DMS53 treated with DMSO at 0.1 percent for 48 hours (cell line): ENCODE measurements at regions not wholly inside any gene's neighbourhood (a gene's known extent, or its start where the extent isn't known, plus 50 kb on each side); places are given as distances from the start of the nearest gene placed in this dataset.

Experiments
- DNase-seq: peaks from one replicate; lab custom pipeline; 2025; ENCODE audit not compliant: unreplicated experiment; lab: John Stamatoyannopoulos, UW

DNA sequence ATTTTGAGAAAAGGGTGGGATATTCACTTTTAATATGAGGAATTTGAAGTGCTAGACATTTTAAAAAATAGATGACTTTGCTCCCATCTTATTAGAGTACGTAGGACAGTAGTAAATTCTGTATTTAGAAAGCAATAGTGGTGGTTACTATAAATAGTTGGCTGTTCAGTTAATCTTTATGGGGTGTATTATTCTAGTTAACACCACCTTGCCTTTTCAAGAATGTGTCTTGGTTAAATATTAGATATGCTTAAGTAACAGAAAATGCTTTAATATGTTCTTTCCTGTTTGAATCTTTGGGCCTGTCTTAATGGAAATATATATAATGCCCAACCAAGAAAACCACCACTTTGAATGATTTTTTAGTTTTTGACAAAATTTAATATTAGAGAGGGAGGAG is 608.7 kb upstream of the FAM174A start:
- no peak for DNase-seq

DNA sequence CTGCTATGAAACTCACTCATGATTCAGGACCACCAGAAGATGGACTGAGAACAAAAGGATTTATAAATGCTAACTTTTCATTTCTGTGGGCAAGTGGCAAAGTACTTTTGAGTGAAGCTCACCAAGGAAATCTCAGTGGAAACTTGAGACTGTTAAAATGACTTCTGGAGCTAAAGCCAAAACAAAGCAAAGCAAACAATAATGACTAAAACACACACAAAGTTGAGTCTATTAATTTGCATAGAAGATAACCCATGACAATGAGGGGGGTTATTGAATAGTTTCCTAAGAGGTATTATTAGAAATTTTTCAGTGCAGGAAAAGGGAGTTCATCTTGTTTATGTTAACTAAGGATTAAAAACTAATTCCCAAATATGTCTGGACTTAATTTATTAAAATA is 612.8 kb upstream of the FAM174A start:
- DNase-seq = no peak

DNA sequence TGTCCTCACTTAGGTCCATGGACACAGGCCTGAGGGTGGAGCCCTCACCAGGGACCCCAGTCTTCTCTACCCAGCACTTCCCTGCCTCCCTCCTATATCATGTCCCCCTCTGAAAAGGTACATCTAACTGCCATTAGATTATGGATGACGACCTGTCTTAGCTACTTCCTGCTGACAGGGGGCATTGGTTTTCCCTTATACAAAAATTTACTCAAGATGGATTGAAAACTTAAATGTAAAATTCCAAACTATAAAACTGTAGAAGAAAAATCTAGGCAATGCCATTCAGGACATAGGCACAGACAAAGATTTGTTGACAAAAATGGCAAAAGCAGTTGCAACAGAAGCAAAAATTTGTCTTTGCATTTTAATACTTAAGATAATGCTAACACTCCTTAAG is 623.2 kb upstream of the FAM174A start:
- DNase-seq = no peak

DNA sequence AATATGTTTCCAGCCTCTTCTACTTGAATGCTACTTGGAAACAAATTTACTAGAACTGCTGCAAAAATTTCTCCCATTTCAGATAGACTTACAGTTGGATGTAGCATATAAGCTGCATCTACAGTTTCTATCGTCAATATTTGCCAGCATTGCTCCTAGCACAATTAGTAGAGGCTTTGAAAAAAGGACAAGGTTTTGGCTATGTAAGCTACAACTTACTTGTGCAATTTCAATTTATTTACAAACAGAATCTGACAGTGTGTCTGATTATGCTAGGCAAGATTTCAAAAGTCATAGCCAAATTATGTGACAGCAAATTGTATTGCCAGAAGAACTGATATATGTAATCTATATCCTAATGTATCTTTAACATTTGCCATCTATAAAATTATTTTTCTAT is 628.4 kb upstream of the FAM174A start:
- DNase-seq = no peak

DNA sequence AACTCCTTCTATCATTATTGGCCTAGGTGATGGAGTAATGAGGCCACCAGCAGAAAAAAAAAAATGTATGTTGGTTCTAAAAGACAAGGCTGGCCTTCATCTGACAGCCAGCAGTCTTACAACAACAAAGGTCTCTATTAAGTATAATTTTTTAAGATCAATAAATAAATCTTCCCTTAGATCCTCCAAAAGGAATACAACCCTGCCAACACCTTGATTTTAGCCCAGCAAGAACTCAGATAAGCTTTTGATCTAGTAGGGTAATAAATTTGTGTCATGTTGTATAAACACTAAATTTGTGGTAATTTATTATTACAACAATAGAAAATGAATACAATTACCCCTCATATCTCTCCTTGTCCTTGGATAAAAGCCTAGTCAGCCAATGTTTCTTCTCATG is 633.2 kb upstream of the FAM174A start:
- no peak for DNase-seq

DNA sequence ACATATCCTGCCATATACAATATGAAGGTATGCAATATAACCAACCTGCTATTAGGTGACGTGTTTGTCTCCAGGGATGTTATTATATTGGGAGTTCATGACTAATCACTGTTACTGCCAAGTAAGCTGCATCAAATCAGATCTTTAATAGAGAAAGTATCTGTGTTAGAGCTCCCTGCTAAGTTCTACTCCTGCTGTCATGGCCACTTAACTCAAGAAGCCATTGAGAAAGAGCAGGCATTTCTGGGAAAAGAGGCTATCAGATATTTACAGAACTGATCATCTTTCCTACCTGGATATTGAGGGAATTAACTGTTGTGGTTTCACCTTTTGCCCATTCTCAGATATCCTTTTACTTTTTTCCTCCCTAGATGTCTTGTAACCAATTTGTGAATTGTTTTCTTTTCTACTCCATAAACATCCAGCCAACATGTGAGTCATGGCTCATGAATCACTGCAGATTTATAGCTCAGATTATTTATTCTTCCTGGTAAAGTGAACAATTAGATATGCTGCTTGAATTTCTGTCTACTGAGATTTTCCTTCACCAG is 634.8 kb upstream of the FAM174A start:
- peak; percentile 45 for DNase-seq

DNA sequence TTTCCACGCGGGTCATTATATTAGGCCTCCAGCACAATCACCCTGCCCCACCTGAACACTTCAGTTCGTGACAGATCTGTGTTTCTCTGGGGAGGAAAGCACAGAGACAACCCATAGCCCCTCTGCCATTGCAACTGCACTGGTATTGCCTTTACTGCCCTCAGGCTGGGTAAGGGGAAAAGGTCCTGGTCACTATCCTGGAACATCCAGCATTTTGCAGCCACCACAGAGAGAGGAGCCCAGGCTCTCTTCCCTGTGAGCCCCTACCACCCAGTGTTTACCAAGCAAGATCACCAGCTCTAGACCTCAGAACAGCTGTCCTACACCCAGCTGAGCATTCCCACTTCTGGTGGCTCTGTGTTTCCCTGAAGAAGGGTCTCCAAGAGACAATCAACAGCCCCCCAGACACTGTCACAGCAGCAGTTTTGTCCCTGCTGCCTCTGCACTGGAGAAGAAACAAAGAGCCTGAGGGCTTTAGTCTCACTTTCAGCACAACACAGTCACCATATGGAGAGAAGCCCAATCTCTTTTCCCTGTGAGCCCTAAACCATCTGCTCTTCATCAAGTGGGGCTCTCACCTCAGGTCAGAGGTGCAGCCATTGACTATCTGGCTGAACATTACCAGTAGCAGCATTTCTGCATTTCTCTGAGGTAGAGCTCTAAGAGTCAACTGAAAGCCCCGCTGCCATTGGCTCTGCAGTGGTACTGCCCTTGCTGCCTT is 655.2 kb upstream of the FAM174A start:
- DNase-seq = no peak

DNA sequence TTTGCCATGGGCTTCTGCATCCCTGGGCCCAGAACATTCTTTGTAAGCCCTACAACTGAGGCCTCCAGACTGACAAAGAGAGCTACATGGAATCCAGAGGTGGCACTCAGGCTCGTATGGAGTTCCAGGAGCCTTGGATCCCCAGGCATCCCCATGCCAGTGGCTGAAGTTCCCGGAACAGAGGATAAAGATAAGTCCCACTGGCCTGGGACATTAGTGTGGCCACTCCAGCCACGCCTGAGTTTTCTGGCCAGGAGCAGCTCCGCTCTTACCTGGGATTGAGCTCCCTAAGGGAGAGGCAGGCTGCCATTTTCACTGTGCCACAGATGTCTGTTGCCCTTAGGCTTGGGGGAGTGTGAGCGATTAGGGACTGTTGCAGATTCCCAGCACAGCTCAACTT is 656.3 kb upstream of the FAM174A start:
- no peak for DNase-seq

DNA sequence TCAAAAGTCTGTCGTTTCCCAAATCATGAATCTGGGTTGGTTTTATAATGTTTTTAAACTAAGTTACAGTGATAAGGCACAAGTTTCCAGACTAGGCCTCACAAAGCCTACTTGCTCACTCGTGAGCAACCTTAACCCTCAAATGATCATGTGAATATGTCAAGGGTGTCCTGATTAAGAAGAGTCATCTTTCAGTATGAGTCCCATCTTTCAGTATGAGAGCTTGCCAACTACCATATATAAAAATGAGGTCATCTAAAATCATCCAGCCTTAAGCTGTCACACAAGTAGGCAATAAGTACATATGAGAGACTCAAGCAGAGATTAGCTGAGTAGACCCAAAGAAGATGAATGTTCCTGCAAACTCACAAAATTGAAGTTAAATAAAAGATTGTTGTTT is 668.4 kb upstream of the FAM174A start:
- DNase-seq = no peak

DNA sequence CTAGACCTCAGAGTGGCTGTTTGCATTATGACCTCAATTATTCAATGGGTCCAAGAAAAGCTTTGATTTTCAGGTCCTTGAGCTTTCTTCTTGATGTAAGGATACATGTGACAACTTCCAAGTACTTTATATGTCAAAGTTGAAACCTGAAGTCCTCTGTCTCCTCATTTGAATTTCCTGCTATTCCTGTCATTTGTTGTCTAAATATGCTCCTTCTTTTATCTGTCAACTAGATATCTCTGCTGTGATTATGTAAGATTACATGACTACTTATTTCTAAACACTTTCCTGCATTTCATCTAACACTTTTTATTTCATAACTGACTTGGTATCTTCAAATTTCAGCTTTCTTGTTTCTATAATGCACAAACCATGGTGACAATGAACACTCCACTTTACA is 670.0 kb upstream of the FAM174A start:
- DNase-seq = no peak

DNA sequence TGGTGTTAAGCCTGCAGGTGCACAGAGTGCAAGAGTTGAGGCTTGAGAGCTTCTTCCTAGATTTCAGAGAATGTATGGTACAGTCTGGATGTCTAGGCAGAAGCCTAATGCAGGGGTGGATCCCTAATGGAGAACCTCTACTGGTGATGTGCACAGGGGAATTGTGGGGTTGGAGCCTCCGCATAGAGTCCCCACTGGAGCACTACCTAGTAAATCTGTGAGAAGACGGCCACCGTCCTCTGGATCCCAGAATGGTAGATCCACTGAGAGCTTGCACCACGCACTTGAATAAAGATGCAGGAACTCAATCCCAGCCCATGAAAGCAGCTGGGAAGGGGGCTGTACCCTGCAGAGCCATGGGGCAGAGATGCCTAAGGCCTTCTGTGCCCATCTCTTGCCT is 699.4 kb upstream of the FAM174A start:
- DNase-seq = no peak

DNA sequence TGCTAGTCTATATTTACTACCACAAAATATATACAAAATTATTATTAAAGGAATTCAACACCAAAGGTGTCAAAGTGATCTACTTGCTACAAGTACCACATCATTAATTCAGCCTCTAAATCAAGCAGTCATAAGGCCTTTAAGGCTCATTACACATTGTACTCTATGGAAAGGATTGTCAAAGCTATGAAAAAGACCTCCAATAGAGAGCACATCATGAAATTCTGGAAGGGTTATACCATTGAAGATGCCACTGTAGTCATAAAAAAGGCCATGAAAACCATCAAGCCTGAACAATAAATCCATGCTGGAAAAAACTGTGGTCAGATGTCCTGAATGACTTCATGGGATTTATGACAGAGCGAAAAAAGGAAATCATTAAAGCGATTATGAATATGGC is 708.0 kb upstream of the FAM174A start:
- no peak for DNase-seq

DNA sequence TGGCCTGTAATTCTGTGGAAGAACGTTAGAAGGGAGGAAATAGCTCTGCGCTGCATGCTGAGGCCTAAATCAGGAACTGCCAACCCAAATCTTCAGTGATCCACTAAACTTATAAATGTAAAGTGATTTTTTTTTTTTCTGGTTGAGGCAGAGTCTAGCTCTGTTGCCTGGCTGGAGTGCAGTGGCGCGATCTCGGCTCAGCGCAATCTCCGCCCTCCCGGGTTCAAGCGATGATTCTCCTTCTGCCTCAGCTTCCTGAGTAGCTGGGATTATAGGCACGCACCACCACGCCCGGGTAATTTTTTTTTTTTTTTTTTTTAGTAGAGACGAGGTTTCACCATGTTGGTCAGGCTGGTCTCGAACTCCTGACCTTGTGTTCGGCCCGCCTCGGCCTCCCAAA is 717.4 kb upstream of the FAM174A start:
- DNase-seq = no peak

DNA sequence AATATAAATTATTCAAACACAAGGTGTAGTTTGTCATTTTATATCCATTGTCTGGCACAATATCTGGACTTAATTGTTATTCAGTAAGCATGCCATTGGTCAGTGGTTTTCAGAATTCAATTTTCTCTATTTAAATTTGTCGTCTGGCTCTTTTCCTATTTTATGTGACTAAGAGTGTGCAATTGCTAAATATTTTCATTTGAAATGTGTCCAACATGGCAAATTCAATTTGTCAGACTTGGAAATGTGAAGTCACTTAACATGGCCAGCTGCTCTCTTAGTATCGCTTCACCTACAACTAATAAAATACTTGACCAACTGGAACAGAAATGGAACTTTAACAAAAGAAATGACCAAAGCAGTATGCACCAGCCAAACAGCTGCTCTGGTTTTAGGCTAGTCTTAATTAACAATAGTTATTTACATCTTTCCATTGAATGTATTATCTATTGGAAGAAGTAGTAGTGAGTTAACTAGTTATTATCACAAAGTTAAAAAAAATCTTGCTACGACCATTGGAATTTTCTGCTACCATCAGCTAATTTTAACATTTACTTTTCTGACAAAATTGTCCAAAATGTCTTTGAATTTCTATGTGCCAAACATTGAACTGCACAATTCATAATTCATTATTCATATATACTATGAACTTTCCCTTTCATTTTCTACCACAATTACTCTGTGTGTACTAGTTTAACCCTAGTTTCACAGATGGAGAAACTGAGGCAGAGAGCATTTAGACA is 720.7 kb upstream of the FAM174A start:
- DNase-seq = no peak

DNA sequence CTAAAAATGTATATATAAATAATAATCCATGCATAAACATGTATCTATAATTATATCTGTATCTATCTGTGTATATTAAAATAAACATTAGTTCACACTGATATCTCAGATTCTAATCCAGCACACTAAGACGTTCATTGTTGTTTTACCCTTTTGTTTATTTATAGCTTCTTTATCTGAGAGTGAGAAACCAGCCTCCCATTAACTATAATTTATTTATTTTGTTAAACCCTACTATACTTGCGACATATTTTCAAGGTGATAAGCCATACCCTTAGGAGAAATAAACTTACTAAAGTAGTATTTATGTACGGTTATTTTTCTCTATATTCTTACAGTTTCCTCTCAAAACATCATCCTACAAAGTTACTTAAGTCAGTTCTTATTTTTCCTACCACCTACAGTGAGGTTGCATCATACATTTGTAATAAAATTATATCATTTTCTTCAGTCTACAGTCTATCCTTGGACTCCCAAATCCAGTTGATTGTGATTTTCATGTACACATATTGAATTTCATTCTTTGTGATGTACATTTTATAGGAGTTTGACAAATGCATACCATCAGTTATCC is 726.4 kb upstream of the FAM174A start:
- DNase-seq = no peak

DNA sequence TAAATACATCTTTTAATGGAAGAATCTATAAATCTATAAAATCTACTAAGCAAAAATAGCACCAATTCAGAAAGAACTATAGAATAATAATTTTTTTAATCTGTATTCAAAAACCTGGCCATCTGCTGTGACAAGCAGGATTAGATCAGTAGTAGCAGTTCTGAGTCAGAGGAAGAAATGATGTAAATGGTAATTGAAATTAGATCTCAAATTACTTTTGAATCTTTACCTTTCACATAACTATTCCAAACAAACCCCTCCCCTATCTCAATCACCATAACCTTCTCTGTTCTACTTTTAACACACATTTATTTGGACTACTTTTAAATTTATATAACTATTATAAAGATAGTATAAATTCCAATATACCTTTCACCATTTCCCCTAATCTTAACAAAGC is 727.8 kb upstream of the FAM174A start:
- DNase-seq = no peak

DNA sequence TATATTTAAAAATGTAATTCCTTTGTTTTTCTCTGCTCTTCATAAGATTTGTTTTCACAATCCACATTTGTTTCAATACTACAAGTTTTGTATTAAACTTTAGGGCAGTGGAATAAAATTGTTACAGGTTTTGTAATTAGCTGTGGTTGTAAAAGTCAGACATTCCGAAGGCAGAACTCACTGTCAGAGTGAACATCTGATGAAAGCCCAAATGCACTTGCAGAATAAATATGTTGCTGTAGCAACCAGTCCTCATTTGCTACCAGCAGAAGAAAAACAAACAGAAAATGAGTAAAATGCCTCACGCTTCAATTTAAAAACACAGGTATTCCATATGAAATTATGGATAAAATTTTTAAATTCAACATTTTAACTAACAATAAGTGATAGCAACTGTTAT is 740.1 kb upstream of the FAM174A start:
- DNase-seq = no peak

DNA sequence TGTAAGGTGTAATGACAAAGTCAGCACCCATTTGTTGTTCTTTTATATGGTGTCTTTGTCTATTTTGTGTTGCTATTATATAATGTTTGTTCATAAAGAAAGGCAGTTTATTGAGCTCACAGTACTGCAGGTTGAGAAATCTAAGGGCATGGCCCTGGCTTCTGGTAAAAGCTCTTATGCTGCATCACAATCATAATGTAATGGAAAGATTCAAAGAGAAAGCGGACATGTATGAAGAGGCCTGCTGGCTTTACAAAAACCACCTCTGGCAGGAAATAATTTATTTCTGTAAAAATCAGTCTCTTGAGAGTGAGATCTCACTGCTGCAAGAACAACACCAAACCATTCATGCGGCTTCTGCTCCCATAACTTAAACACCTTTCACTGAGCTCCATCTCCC is 746.7 kb upstream of the FAM174A start:
- no peak for DNase-seq

DNA sequence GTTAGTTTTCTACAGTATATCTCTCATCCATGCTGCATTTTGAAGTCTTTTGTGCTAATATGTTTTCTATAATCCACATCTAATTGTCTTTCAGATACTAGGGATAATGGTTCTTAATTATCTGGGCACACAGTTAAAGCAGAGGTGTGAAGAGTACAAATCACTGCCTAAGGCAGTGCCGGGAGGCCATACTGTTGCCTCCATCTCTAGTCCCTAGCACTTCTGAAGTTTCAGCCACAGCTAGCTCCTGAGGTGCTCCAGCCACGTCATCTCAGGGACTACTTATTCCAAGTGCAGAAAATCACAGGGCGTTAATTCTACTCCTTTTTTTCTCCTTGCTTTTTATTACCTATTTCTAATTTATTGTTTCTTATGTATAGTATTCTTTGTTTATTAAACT is 760.0 kb upstream of the FAM174A start:
- DNase-seq = no peak

DNA sequence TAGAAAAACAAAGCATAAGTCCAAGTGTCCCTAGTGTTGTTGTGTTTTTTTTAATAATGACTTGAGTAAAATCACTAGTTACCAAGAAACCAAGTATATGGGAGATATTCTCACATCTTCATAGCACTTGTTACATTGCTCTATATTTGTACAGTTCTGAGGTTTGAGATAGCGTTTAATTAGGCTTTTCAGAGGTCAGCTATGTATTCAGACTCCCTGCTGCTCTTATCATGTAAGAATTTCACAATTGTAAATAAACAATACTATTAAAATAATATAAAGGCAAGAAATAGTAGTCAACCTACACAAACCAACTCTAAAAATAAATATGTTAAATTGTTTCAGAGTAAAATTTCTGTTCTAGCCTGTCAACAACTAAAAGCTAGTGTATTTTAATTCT is 761.9 kb upstream of the FAM174A start:
- DNase-seq = no peak

DNA sequence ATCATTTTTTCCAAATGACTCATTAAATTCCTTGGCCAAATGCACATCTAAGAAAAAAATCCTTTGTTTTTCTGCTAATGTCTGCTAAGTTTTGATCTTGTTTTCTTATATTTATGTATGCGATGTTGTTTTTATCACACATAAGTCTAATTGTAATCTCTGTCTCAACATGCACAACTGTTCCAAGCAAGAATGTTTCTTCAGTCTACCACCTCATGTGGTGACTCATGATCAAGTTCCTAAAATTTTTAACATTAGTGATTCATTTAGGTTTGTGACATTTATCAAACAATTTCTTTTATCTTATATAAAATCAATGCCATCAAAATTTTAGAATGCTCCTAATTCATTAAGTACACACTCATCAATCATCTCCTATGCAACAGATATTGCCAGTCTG is 763.9 kb upstream of the FAM174A start:
- DNase-seq = no peak

DNA sequence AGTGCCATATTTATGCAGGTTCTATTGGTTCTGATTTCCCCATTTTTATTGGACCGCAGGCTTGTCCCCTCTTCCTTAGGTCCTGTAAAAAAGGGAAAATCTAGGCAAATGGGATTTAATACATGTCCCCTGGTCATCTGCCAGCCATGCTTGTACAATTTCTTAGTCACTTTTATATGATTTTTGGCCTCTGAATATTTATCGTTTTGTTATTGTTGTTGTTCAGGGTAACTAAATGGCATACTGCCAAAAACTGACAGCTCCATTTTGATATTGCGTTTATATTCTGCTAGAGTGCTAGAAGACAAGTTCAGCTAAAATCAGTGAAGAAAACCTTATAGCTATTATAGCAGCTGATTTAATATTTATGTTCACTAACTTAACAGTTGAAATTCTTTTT is 770.2 kb upstream of the FAM174A start:
- DNase-seq = no peak
